Sigmoid colon (tissue), 4 donors: ENCODE measurements at regions not wholly inside any gene's neighbourhood (a gene's known extent, or its start where the extent isn't known, plus 50 kb on each side); places are given as distances from the start of the nearest gene placed in this dataset.

Source experiments
- POLR2AphosphoS5 ChIP-seq, 4 donors: sonication (generic); formaldehyde crosslinking; IDR thresholded peaks; one replicate each; pipeline ENCODE4 v1.6.1; 2017; ENCODE audit warnings: antibody characterized with exemption in 4 of 4
- TF ChIP-seq, protein P1 (sequence below), 4 experiments: fragments of 450-650 bp in 3 of 4; fragments of 200-600 bp in 1 of 4; IDR thresholded peaks; one replicate each; pipeline ENCODE4 v1.5.1; 2016 to 2019; ENCODE audit warnings: antibody characterized with exemption in 4 of 4, mild to moderate bottlenecking in 3 of 4, moderate library complexity in 2 of 4

DNA sequence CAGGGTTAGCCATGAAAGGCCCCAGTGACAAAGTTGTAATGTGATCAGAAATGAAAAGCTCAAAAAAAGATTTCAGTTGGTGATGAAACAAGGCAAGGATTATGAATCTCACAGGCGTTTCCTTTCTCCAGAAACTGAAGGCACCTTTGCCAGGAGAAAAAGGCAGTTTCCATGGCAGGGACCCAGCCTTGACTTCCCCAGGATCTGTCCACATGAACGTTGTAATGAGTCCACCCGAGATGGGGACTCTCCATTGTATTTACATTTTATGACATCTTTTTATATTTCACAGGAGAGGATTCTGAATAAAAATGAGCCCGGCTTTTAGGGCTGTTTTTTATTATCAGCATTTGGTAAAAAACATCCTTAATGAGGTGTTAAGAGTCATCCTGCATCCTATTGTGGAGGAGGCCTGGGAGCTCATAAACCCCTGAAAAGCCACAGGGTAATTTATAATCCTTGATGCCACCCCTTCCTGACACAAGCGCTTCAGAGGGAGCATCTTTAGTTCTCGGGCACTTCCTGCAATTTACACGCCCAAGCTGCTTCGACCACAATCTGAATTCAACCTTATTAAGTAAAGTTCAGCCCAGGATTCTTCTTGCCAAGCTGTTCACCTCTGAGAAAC, 74.1 kb upstream of the SALL4 start:
- TF ChIP-seq, protein P1, sequence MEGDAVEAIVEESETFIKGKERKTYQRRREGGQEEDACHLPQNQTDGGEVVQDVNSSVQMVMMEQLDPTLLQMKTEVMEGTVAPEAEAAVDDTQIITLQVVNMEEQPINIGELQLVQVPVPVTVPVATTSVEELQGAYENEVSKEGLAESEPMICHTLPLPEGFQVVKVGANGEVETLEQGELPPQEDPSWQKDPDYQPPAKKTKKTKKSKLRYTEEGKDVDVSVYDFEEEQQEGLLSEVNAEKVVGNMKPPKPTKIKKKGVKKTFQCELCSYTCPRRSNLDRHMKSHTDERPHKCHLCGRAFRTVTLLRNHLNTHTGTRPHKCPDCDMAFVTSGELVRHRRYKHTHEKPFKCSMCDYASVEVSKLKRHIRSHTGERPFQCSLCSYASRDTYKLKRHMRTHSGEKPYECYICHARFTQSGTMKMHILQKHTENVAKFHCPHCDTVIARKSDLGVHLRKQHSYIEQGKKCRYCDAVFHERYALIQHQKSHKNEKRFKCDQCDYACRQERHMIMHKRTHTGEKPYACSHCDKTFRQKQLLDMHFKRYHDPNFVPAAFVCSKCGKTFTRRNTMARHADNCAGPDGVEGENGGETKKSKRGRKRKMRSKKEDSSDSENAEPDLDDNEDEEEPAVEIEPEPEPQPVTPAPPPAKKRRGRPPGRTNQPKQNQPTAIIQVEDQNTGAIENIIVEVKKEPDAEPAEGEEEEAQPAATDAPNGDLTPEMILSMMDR (IDR thresholded peaks at IDR 0.05) = no peak
- TF ChIP-seq POLR2AphosphoS5 (IDR thresholded peaks at IDR 0.05) = no peak
